KMS-11 (cell line): ENCODE measurements at regions not wholly inside any gene's neighbourhood (a gene's known extent, or its start where the extent isn't known, plus 50 kb on each side); places are given as distances from the start of the nearest gene placed in this dataset.

Source experiments
- H2AFZ ChIP-seq: fragments of 200-600 bp; sonication (generic); 2 replicates; pipeline ENCODE4 v1.6.1; 2016; ENCODE audit warnings: antibody characterized with exemption, mixed run types, low read depth
- H3K27ac ChIP-seq: fragments of 200-600 bp; sonication (generic); 2 replicates; pipeline ENCODE4 v1.6.1; 2016; ENCODE audit warnings: mild to moderate bottlenecking, mixed run types
- H3K27me3 ChIP-seq: fragments of 200-600 bp; sonication (generic); 2 replicates; pipeline ENCODE4 v1.6.1; 2017; ENCODE audit warnings: mild to moderate bottlenecking, low read depth, mixed run types, moderate library complexity; ENCODE audit not compliant: insufficient read depth
- H3K36me3 ChIP-seq: fragments of 200-600 bp; sonication (generic); 2 replicates; pipeline ENCODE4 v1.6.1; 2017; ENCODE audit warnings: mild to moderate bottlenecking, mixed run types; ENCODE audit not compliant: insufficient read depth
- H3K4me1 ChIP-seq: fragments of 200-600 bp; sonication (generic); 2 replicates; pipeline ENCODE4 v1.6.1; 2016; ENCODE audit warnings: mild to moderate bottlenecking, low read depth, mixed run types; ENCODE audit not compliant: poor library complexity, severe bottlenecking
- H3K4me2 ChIP-seq: fragments of 200-600 bp; sonication (generic); 2 replicates; pipeline ENCODE4 v1.7.0; 2016; ENCODE audit warnings: mild to moderate bottlenecking, mixed run types
- H3K4me3 ChIP-seq: fragments of 200-600 bp; sonication (generic); IDR thresholded peaks from 2 replicates; pipeline ENCODE4 v1.6.1; 2017; ENCODE audit warnings: low read depth, low read length, mixed read lengths; ENCODE audit not compliant: insufficient read depth
- H3K79me2 ChIP-seq: fragments of 200-600 bp; sonication (generic); 2 replicates; pipeline ENCODE4 v1.6.1; 2016; ENCODE audit warnings: low read depth, mixed run types; ENCODE audit not compliant: insufficient read depth
- H3K9ac ChIP-seq: fragments of 200-600 bp; sonication (generic); 2 replicates; pipeline ENCODE4 v1.6.1; 2016; ENCODE audit warnings: mild to moderate bottlenecking, mixed run types
- H4K20me1 ChIP-seq: fragments of 200-600 bp; sonication (generic); 2 replicates; pipeline ENCODE4 v1.6.1; 2016; ENCODE audit warnings: mild to moderate bottlenecking, mixed run types; ENCODE audit not compliant: insufficient read depth
- TF ChIP-seq, protein P1 (sequence below): fragments of 200-600 bp; sonication (generic); conservative IDR thresholded peaks from 2 replicates; pipeline ENCODE4 v1.6.1; 2017; ENCODE audit warnings: low read depth, mild to moderate bottlenecking, antibody characterized with exemption, low read length, moderate library complexity, mixed read lengths

DNA sequence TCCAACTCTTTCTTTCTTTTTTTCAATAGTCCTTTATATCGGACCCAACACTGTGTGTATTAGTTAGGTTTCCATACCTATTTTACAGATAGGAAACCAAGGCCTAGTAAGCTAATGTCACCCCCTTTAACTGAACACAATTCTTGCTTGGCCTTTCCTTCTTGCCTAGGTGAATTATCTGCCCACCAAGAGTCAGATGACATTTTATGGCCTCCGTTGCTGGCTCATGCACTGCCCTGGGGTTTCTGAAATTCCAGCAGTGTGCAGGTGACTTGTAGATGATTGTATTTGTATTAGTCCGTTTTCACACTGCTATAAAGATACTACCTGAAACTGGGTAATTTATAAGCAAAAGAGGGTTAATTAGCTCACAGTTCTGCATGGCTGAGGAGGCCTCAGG is 293.8 kb downstream of the GAS1 start:
- no peak overlapping the region for H3K27ac ChIP-seq
- H3K4me1 ChIP-seq: no peaks in the 10 kb centered on the region
- no peak overlapping the region for H3K4me2 ChIP-seq
- no peak overlapping the region for H3K9ac ChIP-seq
- H2AFZ ChIP-seq: no peak overlapping the region
- no peaks in the 10 kb centered on the region for H3K36me3 ChIP-seq
- no peaks in the 10 kb centered on the region for H3K27me3 ChIP-seq
- H4K20me1 ChIP-seq: no peaks in the 10 kb centered on the region
- TF ChIP-seq, protein P1, sequence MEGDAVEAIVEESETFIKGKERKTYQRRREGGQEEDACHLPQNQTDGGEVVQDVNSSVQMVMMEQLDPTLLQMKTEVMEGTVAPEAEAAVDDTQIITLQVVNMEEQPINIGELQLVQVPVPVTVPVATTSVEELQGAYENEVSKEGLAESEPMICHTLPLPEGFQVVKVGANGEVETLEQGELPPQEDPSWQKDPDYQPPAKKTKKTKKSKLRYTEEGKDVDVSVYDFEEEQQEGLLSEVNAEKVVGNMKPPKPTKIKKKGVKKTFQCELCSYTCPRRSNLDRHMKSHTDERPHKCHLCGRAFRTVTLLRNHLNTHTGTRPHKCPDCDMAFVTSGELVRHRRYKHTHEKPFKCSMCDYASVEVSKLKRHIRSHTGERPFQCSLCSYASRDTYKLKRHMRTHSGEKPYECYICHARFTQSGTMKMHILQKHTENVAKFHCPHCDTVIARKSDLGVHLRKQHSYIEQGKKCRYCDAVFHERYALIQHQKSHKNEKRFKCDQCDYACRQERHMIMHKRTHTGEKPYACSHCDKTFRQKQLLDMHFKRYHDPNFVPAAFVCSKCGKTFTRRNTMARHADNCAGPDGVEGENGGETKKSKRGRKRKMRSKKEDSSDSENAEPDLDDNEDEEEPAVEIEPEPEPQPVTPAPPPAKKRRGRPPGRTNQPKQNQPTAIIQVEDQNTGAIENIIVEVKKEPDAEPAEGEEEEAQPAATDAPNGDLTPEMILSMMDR: no peak
- no peaks in the 10 kb centered on the region for H3K79me2 ChIP-seq
- no peak overlapping the region for H3K4me3 ChIP-seq

DNA sequence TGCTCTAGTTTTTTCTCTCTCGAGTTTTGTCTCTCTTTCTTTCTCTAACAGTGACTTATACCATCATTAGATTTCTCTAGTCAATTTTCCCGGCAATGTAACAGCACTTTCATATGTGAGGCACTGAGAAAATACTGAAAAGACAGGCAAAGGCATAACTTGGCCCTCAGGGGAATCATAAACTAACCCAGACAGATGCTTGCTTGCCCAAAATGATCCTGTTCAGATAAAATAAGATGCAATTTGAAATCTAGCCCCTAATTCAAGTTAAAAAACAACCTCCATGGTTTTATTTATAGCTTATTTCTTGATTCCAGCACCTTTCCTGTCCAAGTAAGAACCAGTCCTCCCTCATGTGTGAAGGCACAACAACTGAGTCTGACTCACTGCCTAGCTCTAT is 294.6 kb downstream of the GAS1 start:
- Histone ChIP-seq H3K36me3 (no peaks in the 10 kb centered on the region), H3K4me1 (no peaks in the 10 kb centered on the region), H3K27ac (no peak overlapping the region), H3K4me3 (no peak overlapping the region), H4K20me1 (no peaks in the 10 kb centered on the region), H2AFZ (no peak overlapping the region), H3K27me3 (no peaks in the 10 kb centered on the region), H3K79me2 (no peaks in the 10 kb centered on the region), H3K9ac (no peak overlapping the region), H3K4me2 (no peak overlapping the region)
- TF ChIP-seq, protein P1: no peak

DNA sequence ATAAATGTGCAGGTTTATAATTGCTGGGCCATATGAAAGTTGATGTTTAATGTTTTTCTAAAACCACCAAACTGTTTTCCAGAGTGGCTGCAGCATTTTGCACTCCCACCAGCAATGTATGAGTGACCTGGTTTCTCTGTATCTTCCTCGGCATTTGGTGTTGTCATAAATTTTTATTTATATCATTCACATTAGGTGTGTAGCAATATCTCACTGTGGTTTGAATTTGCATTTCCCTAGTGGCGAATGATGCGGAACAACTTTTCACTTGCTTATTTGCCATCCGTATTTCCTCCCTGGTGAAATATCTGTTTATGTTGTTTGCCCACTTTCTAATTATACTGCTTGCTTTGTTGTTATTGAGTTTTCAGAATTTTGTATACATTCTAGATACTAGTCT is 295.7 kb upstream of the TUT7 start:
- Histone ChIP-seq H3K36me3 (no peaks in the 10 kb centered on the region), H3K79me2 (no peaks in the 10 kb centered on the region), H3K9ac (no peak overlapping the region), H3K4me2 (no peak overlapping the region), H4K20me1 (no peaks in the 10 kb centered on the region), H2AFZ (no peak overlapping the region), H3K4me1 (no peaks in the 10 kb centered on the region), H3K4me3 (no peak overlapping the region), H3K27me3 (no peaks in the 10 kb centered on the region), H3K27ac (no peak overlapping the region)
- TF ChIP-seq, protein P1: no peak

DNA sequence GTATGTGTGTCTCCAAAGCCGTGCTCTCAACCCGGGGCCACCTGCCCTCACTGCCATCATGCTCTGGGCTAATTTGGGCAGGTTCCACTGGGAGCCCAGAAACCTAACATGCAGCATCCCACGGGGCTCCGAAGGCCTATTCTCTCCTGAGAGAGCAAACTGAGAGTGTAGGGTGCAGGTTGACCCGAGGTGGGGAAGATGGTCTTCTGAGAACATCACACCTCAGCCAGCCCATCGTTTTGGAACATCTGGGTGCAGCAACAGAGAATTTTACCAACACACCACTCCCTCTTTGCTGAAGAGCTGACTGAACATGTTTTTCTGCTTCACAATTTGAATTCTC is 294.6 kb upstream of the TUT7 start:
- Histone ChIP-seq H2AFZ (no peak overlapping the region), H3K9ac (no peak overlapping the region), H3K79me2 (no peaks in the 10 kb centered on the region), H3K27ac (no peak overlapping the region), H3K27me3 (no peaks in the 10 kb centered on the region), H4K20me1 (no peaks in the 10 kb centered on the region), H3K4me2 (no peak overlapping the region), H3K36me3 (no peaks in the 10 kb centered on the region), H3K4me3 (no peak overlapping the region), H3K4me1 (no peaks in the 10 kb centered on the region)
- TF ChIP-seq, protein P1: no peak
